Activated CD4-positive, CD25-positive, alpha-beta regulatory T cell (primary cell): ENCODE measurements at regions not wholly inside any gene's neighbourhood (a gene's known extent, or its start where the extent isn't known, plus 50 kb on each side); places are given as distances from the start of the nearest gene placed in this dataset.
"Not testable (repeated sequence)": the region's sequence is repeated elsewhere in the genome, so short reads cannot be mapped to it uniquely, and the experiment has no call there.

Source experiments
- DNase-seq, 4 experiments: peaks; one replicate each; lab custom pipeline; 2025; lab: John Stamatoyannopoulos, UW

DNA sequence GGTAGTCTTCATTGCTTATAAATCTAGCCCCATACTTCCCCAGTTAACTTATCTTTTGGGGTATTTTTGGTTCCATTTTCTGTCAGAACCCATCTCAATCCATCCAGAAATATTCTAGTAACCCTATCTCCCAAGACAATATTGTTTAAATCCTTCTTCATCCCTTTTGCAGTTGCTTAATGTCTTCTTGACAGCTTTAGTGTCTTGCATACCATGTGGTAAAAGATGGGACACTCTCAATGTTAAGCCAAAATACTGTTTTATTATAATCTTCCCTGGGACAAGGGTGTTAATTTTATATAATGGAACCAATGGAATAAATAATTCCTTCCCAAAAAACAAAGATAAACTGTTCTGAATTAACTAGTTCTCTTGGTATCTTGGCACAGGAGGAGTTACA lies 450.2 kb downstream of the CCER1 start:
- no peak for DNase-seq

DNA sequence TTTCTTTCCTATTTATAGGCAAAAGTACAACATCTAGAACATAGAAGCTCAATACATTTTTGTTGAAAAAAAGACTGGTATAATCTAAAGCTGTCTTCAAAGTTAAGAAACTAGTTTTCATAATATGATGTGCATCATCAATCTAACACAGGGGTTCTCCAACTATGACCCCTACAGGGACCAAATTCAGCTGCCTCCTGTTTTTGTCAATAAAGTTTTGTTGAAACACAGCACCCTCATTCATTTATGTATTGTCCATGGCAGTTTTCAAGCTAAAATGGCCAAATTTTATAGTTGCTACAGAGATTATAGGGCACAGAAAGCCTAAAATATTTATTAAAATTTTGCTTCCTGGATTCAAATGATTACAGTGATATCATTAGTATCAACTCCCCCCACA lies 452.9 kb downstream of the CCER1 start:
- DNase-seq, result no peak

DNA sequence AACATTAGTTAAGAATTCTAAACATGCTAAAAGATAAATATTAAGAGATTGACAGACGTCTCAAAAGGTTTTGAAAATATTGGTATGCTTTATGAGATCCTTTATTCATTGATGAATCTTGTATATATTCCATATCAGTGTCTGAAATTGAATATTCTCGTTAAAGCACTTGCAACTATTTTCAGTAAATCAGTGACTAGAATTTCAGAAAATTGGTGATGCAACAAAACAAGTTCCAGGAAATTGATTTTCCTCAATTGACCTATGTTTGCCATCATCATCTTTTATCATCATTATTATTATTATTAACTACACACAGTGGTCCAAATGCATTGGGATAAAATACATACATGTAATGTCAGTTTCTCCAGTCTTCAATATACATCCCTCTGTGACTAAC lies 453.6 kb downstream of the CCER1 start:
- DNase-seq, result no peak

DNA sequence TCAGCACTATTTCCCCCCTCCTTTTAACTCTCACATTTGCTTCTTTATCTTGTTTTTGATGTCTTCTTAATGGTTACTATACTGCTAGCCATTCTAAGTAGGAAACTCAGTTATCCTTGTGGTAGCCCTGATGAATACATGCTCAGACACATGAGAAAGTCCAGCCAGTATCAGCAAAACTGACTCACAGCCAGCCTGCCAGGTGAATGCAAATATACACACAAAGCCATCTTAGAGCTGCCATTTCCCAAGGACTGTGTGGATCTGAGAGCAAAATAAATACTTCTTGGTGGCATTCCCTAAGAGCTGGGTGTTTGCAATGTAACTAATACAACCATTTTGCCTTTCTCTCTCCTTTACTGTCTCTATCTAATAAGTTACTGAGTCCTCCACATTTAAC lies 455.2 kb downstream of the CCER1 start:
- no peak for DNase-seq

DNA sequence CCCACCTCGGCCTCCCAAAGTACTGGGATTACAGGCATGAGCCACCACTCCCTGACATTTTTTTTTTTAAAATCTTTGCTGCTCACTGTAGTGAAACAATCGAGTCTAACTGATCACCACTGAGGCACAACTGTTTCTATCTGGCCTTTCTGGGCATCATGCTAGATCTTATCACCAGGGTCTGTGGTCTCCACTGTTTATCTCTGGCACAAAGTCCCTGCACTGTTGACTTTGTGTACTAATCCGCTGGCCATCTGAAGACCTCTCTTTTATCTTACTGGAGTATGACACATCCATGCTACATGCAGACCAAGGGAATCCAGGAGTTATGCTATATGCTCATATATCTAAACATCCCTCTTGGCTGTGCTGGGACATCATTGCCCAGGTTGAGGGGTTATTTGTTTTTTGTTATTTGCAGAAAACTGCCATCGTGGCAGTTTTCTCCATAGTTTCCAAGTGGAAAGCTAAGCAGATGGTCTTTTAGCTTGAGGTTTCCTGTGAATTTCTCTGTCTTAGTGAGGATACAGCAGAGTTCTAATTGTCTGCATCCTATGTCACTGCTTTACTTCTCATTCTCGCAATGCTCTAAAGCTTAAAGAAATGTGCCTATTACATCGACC lies 456.9 kb downstream of the CCER1 start:
- DNase-seq, result no peak

DNA sequence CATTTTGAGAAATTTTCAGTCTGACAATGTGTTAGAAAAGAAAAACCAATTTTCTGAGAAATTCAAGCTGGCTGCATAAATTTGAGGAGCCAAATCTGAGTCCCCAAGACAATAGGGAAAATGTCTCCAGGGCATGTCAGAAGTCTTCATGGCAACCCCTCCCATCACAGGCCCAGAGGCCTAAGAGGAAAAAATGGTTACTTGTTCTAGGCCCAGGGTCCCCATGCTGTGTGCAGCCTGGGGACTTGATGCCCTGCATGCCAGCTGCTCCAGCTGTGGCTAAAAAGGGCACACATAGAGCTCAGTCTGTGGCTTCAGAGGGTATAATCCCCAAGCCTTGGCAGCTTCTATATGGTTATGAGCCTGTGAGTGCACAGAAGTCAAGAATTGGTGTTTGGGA lies 464.6 kb downstream of the CCER1 start:
- DNase-seq, result no peak

DNA sequence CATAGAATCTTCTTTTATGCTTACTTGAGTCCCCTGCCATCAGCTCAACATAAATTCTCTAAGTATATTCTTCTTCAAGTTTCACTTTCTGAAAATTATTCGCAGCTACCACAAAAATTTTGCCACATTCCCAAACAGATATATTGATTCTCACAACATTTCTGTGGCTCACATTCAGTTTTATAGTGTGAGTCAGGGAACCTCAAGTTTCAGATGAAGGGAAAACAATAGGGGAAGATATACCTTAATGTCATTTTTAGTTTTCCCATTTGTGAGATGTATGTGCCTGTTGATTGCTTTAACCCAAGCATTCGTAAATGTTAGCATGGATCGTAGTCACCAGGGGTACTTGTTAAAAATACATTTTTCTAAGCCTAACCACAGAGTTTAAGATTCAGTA lies 465.8 kb downstream of the CCER1 start:
- DNase-seq, result no peak

DNA sequence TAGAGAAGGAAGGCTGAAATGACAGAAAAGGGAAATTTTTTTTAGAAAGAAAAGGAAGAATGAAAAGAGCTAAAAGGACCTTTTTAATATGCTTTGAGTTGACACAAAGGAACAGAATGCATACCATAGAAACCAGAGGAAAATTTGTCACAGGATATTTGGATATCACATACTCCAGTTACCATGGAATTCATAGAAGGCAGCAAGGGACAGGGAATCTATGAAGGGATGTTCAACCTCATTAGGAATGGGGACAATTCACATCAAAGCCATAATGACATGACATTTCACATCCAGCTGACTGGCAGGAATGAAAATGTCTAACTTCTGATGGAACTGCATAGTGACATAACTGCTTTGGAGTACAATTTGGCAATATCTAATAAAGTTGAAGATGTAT lies 469.4 kb downstream of the CCER1 start:
- no peak for DNase-seq

DNA sequence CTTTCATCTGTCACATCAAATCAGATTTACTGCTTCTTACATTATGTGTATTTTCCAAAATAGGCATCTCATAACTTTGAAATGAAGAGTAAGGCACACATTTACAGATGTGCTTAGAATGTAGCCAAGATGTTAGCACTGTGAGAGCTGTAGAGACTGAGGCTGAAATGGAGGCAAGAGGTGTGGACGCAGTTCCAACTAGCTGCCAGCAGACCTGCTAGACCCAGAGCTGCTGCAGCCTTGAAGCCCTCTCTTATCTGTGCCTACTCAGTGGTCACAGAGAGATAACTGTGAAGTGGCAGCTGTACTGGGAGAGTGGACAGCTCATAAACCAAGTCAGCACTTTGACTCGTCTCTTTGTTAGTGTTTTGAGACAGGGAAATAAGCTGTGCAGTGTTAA lies 470.9 kb downstream of the CCER1 start:
- DNase-seq, result no peak

DNA sequence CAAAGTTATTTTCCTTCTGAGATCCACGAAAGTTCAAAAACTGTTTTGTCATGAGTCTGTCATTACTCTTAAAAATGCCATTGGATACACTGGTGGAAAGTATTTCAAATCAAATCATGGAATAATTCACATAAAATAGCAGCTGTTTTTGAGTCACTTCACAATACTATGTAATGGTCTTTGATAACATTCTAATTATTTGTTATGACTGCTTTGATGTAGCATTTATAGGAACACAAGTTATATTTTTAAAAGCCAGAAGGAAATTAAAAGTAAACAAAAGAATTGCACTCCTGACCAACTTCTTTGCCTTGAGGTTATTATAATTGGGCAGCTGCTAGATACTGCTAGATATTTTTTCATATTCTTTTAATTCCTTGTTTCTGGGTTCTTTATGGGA lies 473.2 kb downstream of the CCER1 start:
- no peak for DNase-seq

DNA sequence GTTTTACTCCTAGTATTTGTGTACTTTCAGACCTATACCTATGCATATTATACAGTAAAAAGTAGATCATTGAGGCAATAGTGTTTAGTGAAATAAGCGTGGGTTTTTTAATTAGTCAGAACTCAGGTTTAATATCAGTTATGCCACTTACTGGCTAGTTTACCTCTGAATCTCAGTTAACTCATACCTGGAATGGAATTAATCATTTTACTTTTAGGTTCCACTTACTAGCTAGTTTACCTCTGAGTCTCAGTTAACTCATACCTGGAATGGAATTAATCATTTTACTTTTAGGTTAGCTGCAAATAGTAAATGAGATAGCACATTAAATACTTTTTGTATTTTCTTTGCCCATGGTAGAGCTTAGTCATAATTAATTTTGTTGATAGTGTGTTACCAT lies 475.7 kb downstream of the CCER1 start:
- DNase-seq, result no peak

DNA sequence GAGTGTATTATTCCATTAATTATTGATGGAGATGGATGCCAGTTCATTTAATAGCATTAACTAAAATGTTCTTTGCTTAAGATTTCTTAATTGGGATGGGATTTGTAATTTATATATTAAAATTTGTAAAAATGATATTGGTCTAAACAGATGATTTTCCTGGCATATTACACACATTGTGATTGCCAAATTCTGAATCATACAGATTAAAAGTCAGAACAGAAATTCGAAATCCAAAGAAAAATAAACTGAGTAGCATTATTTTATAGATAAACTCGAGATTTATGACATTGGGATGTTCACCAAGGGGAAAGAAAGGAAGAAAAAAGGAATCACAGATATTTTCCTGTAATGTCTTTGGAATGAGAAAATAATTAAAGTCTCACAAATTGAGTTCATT lies 481.1 kb downstream of the CCER1 start:
- no peak for DNase-seq

DNA sequence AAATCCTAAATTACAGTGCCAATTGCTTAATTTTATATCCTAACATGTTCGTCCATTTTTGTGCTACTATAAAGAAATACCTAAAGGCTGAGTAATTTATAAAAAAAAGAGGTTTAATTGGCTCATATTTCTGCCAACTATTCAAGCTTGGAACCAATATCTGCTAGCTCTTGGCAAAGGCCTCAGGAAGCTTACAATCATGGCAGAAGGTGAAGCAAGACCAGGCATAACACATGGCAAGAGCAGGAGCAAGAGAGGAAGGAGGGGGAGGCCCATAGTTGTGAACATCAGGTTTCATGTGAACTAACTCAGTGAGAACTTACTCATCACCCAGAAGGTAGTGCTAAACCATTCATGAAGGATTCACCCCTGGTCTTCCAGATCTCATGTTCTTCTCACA lies 494.3 kb downstream of the CCER1 start:
- no peak for DNase-seq

DNA sequence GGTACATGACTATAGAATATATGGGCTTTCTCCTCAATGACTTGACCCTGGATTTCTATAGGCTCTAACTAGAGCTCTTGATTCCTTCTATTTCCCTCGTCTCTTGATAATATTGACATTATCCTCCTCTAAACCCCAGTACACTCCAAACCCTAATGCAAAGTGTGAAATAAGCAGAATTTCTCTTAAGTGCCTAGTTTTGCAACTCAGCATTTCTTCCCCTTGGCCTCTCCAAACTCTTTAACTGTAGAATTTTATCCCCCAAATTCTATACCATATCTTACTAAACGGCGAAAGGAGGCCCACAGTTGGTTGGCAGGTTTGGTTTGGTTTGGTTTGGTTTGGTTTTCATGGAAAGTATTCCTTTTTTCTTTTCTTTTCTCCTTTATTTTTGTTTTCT lies 498.7 kb downstream of the CCER1 start:
- no peak for DNase-seq

DNA sequence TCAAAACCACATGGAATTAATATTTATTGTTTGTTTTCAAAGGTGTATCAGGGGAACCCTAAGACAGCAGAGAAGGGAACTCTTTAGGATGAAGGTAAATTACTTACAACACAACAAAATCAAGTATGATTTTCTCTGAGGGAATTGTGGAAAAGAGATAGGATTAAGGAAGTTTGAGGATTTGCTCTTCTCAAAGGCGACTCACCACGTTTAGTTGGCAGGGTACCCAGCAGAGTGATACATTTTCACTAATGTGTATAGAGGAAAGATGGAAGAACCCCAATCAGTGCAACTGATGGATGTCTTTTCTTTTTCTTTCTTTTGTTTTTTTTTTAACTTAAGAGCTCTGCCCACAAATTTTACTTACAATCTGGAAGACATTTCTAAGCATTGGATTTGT lies 499.2 kb downstream of the CCER1 start:
- no peak for DNase-seq

DNA sequence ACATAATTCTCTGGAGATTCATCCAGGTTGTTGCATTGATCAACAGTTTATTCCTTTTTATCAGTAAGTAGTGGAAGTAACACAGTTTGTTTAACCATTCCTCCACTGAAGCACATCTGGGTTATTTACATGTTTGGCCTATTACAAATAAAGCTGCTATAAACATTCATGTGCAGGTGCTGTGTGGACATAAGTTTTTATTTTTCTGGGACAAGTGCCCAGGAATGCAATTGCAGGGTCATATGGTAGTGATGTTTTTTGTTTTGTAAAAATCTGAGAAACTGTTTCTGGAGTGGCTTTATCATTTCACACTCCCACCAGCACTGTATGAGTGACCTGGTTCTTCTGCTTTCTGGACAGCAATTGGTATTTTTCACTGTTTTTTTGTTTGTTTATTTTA lies 505.4 kb downstream of the CCER1 start:
- no peak for DNase-seq

DNA sequence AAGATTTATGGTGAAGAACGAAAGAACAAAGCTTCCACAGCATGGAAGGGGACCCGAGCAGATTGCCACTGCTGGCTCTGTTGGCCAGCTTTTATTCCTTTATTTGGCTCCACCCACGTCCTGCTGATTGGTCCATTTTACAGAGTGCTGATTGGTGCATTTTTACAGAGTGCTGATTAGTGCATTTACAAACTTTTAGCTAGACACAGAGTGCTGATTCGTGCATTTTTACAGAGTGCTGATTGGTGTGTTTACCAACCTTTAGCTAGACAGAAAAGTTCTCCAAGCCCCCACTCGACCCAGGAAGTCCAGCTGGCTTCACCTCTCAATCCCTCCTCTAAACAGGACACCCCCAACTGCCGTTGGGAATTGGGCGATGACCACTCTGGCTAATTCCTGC lies 511.5 kb downstream of the CCER1 start:
- not testable (repeated sequence) for DNase-seq

DNA sequence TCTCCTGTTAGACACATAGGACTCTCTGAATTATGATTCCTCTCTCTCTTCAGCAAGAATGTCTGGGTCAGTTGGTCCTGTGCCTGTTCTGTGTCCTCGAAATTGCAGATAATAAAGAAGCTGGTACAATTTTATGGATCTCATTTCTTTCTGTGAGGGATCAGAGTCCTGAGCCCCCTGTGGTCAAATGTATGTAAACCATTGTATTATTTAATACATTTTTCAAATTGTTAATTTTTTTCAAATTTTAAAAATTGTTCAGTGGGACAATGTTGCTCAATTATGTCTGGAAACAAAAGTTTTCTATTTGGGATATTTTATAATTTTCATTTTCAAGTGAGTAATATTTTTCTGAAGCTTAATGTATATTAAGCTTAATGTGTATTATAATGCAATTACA lies 513.5 kb downstream of the CCER1 start:
- DNase-seq, result no peak

DNA sequence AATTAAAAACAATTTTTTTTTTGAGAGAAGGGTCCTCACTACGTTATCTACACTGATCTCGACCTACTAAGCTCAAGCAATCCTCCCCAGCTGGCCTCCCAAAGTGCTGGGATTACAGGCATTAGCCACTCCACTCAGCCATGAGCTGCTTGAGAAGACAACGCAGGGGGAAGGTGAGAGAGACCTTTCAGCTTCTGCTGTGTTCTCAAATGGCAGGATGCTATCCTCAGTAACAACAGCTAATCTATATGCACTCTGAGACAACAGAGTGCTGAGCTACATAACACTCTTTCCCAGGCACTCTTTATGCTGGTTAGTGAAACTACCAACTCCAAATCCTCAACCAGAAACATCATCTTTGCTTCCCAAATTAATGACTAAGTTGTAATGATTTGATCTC lies 526.1 kb downstream of the CCER1 start:
- no peak for DNase-seq

DNA sequence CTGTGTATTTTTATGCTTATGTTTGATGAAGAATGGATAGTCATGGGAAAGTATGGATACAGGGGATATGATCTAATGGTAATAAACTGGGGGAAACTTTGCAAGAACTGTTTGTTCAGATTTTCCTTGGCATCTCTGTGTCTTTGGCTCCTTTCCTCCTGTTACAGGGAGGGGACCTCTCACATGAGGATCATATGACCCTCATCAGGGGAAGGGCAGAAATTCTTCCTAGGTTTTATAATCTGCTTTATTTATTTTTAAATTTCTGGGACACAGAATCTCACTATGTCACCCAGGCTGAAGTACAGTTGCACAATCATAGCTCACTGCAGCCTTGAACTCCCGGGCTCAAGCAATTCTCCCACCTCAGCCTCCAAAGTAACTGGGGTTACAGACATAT lies 526.5 kb downstream of the CCER1 start:
- no peak for DNase-seq

DNA sequence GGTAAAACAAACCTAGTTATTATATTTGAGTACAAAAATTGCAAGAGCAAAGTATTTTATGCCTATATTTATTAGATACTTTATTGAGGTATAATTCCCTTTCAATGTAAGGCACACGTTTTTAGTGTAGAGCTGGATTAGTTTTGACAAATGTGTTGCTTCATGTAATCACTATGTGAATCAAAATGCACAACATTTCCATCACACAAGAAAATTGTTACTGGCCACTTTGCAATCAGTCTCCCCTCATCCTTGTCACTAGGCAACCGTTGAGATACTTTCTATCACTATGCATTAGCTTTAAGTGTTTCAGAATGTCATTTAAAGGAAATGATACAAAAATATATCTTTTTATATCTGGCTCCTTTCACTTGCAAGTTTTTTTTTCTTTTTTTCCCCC lies 531.0 kb downstream of the CCER1 start:
- no peak for DNase-seq

DNA sequence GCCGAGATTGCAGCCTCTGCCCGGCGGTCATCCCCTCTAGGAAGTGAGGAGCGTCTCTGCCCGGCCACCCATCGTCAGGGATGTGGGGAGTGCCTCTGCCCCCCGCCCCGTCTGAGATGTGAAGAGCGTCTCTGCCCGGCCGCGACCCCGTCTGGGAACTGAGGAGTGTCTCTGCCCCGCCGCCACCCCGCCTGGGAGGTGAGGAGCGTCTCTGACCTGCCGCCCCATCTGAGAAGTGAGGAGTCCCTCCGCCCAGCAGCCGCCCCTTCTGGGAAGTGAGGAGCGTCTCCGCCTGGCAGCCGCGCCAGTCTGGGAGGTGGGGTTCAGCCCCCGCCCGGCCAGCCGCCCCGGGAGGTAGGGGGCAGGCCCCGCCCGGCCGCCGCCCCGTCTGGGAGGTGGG lies 544.0 kb downstream of the CCER1 start:
- no peak for DNase-seq

DNA sequence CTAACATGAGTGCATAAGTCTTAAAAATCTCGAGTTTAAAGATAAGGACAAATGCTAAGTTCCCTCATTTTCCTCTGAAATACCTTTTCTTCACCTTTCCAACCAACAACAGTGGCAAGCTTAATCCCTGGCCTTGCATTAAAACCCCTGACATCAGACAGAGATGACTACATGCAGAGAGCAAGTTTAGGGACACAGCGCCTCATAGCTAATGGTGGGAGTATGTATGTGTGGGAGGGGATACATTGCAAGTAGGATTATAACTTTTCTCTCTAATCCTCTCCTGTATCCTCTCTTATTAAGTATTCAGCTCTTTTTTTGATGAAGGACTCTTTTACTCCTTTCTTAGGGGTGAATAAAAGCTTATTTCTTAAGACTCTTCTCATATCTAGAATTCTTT lies 547.1 kb downstream of the CCER1 start:
- no peak for DNase-seq

DNA sequence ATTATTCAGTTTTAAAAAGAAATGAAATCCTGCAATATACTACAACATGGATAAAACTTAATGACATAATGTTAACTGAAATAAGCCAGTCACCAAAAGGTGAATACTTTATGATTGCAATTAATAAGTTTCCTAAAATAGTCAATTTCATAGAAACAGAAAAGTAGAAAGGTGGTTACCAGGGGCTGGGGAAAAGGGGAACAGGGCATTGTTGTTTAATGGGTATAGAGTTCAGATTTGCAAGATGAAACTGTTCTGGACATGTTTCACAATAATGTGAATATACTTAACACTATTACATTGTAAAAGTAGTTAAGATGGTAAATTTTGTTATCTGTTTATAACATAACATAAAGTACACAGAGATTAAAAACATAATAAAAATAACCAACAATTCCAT lies 550.9 kb downstream of the CCER1 start:
- DNase-seq, result no peak

DNA sequence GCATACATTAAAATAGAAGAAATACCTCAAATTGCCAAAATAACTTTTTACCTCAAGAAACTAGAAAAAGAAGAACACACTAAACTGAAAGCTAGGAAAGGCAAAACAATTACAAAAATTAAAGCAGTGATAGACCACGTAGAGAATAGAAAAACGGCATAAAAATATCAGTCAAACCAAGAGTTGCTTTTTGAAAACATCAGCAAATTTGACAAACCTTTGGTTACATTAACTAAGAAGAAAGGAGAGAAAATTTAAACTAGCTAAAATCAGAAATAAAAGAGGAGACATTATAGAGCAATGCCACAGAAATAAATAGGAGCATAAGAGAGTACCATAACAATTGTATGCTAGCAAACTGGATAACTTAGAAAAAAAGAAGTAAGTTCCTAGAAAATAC lies 553.8 kb downstream of the CCER1 start:
- no peak for DNase-seq
